ENCODE measurements at regions not wholly inside any gene's neighbourhood (a gene's known extent, or its start where the extent isn't known, plus 50 kb on each side); places are given as distances from the start of the nearest gene placed in this dataset.

- TF ChIP-seq CTCF (IDR thresholded peaks at IDR 0.05; ENCODE audit: poor library complexity) (no peak), EZH2 (IDR thresholded peaks at IDR 0.05; ENCODE audit: borderline replicate concordance) (no peak), EZH2phosphoT487 (IDR thresholded peaks at IDR 0.05; ENCODE audit: low read depth, severe bottlenecking, unreplicated experiment) (no peak)
Observed at GRCh38 chr11:70595016-70595415, 196.7 kb downstream of the CTTN start.
